Thymus (tissue), 11 donors: ENCODE measurements at regions not wholly inside any gene's neighbourhood (a gene's known extent, or its start where the extent isn't known, plus 50 kb on each side); places are given as distances from the start of the nearest gene placed in this dataset.

Source experiments
- DNase-seq, 9 donors: peaks; one replicate each; pipeline ENCODE4 v3.0.0-alpha.2; 2013; ENCODE audit warnings: low spot score in 9 of 9, low read depth in 6 of 9, missing footprints in 1 of 9
- H3K27ac ChIP-seq, 2 donors: one replicate each; pipeline ENCODE4 v1.5.1; 2013; ENCODE audit warnings: control low read depth in 1 of 2, low read depth in 1 of 2, low read length in 1 of 2, mild to moderate bottlenecking in 1 of 2, moderate library complexity in 1 of 2
- H3K27me3 ChIP-seq, 2 donors: one replicate each; pipeline ENCODE4 v1.5.1; 2013; ENCODE audit warnings: low read length in 1 of 2; ENCODE audit not compliant: control insufficient read depth in 2 of 2, insufficient read depth in 1 of 2
- H3K36me3 ChIP-seq, 2 donors: one replicate each; pipeline ENCODE4 v1.5.1; 2013; ENCODE audit warnings: low read length in 1 of 2, mild to moderate bottlenecking in 1 of 2, moderate library complexity in 1 of 2; ENCODE audit not compliant: control insufficient read depth in 2 of 2, insufficient read depth in 2 of 2
- H3K4me1 ChIP-seq, 2 donors: one replicate each; pipeline ENCODE4 v1.5.1; 2013; ENCODE audit warnings: low read length in 2 of 2; ENCODE audit not compliant: control insufficient read depth in 2 of 2, insufficient read depth in 2 of 2
- H3K4me3 ChIP-seq, 2 donors: one replicate each; pipeline ENCODE4 v1.5.1; 2013; ENCODE audit warnings: low read length in 2 of 2, control low read depth in 1 of 2, mild to moderate bottlenecking in 1 of 2
- H3K9me3 ChIP-seq, 2 donors: one replicate each; pipeline ENCODE4 v1.5.1; 2013; ENCODE audit warnings: low read length in 1 of 2, mild to moderate bottlenecking in 1 of 2; ENCODE audit not compliant: control insufficient read depth in 2 of 2, insufficient read depth in 1 of 2
- WGBS: extraction: QIAGEN DNeasy Blood & Tissue Kit; methylation state at CpG from one replicate; pipeline ENCODE4 v1.1.7; 2013; 5-methylcytosine and 5-hydroxymethylcytosine counted together
- donor health status: healthy.

DNA sequence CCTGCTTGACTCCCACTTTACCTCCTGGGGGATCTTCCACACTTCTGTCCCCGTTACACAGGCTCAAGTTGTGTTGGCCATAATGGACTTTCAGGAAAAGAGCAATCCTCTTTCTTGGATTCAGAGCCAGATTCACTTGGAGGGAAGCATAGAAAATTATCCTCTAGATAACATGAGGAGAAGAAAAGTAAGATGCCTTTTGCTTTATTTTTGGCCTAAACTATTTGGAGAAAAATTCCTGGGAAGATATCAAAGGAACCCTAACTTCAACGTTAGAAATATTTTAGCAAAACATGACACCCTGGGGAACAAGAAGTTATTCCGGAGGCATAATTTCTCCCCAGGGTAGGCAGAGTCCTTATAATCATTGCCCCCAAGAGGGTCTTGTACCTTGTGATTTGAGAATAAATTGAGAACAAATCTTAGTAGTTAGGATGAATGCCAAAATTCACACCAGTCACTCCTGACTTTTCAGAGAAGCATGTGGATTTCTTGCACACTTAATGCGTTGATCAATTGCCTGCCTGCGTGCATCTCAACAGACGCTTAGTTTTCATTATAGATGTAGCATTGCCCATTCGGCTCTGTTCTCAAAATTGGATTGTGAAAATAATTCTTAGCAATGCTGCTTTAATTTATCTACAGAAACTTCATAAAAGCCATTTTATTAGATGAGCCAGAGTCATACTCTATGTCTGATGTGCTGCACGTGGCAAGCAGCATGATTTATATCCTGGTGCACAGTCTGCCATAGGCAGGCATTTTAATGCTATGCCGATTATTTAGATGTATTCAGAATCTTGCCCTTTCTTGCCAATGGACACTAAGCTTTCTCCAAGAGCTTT lies 224.4 kb downstream of the C7orf25 start:
- WGBS = 82% methylated on average over 9 of the region's 9 CpGs
- Histone ChIP-seq H3K9me3 (no peaks in the 10 kb centered on the region), H3K4me1 (no peaks in the 10 kb centered on the region), H3K27ac (no peak overlapping the region), H3K36me3 (no peaks in the 10 kb centered on the region), H3K27me3 (no peaks in the 10 kb centered on the region), H3K4me3 (no peak overlapping the region)
- DNase-seq = no peak

DNA sequence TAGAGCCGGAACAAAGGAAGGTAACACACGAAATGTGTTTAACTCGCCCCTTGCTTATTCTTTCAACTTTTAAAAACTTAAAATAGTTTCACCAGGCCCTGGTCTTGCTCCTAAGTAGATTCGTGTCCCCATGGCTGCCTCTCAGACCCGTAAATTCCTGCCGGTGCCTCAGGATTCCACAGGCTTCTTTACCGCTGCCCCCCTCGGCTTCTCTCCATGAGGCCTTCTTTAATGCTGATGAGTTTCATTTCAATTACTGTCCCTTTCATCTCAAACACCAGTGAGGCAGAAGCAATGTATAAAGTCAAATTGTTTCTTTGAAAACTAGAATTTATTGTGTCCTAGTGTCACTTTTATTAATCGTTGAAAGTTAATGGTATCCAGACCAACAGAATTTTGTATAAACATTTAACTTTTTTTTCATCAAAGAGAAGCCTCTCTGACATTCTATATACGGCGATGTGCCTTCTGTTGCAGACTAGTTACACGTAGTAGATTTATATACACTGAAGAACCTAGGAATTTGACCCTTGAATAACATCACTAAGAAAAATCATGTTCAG lies 225.2 kb downstream of the C7orf25 start:
- WGBS = 61% methylated on average over 12 of the region's 12 CpGs
- no peak overlapping the region for H3K4me3 ChIP-seq
- H3K27ac ChIP-seq = no peak overlapping the region
- no peaks in the 10 kb centered on the region for H3K9me3 ChIP-seq
- H3K4me1 ChIP-seq = no peaks in the 10 kb centered on the region
- H3K27me3 ChIP-seq = no peaks in the 10 kb centered on the region
- no peaks in the 10 kb centered on the region for H3K36me3 ChIP-seq
- DNase-seq = no peak

- Histone ChIP-seq H3K36me3 (no peaks in the 10 kb centered on the region), H3K4me1 (no peaks in the 10 kb centered on the region), H3K27me3 (no peaks in the 10 kb centered on the region), H3K9me3 (no peaks in the 10 kb centered on the region), H3K27ac (no peak overlapping the region), H3K4me3 (no peak overlapping the region)
- whole genome bisulfite sequencing = 60% methylated on average over 9 of the region's 9 CpGs
- DNase-seq = no peak
Observed at GRCh38 chr7:42685911-42686310, 226.0 kb downstream of the C7orf25 start.

DNA sequence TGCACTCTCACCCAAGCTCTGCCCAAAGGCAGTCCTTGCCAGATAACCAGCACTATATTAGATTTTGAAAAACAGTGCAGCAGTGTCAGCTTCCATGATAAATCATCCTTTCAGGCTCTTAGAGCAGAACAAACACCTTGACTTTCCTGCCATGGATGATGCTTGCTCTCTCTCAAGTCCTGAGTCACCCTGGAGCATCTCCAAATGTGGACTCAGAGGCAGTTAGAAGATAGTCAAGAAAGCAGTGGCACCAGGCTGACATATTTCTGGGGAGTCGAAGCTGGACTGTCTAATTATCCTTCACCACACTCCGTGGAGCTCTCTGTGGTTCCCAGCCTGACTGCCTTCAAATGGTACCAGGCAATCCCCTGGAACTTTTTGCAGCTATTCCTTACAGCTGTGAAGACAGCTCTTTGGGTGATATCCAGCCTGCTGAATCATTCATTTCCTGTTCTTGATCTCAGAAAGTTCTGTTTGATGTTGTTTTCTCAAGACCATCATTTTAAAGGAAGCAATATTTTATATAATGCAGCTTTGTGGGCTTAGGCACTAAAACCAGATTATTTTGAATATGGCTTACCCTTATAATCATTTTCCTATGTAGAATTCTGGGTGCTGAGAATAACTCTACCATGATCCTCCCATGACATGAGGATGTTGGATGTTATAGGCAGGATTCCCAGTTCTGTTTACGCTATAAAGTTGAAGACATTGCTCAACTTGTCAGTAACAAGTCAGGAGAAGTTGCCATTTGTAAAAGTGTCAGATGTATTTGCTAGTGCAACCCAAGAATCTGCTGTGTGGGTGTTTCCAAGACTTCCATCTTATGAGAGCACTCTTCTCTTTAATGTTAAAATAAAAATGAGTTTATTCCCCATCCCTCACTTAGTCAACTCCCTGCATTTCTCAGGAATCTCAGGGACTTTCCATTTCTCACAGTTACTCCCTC lies 233.8 kb downstream of the C7orf25 start:
- peak overlapping the region in 1 of 2 donors; percentile 68 for H3K27ac ChIP-seq

DNA sequence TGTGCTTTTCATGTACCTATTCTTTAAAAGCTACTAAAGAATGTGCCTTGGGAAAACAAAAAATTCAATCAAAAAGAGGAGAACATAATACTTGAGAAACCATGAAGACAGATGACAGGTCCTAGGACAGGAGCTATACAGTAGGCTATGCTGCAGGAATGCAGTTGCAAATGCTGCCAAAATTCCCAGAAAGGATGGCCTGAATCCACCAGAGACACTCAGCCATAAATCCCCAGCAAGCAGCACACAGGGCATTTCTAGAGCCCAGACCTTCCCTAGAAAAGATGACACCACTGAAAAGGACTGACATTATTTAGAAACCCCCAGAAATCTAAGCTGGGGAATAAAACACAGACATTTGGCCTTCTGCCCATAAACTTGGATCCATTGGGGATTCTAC lies 237.3 kb downstream of the C7orf25 start:
- Histone ChIP-seq H3K9me3 (no peaks in the 10 kb centered on the region), H3K27ac (no peak overlapping the region), H3K4me1 (no peaks in the 10 kb centered on the region), H3K4me3 (no peak overlapping the region), H3K36me3 (no peaks in the 10 kb centered on the region), H3K27me3 (no peaks in the 10 kb centered on the region)
- peak in 1 of 9 donors; percentile 3 for DNase-seq

More for the DNA sequence above, 233.8 kb downstream of the C7orf25 start:
- H3K36me3 ChIP-seq = no peaks in the 10 kb centered on the region
- WGBS = 69% methylated on average over 3 of the region's 3 CpGs
- DNase-seq = peak in 1 of 9 donors; percentile 16
- no peaks in the 10 kb centered on the region for H3K27me3 ChIP-seq
- H3K4me1 ChIP-seq = no peaks in the 10 kb centered on the region
- H3K9me3 ChIP-seq = no peaks in the 10 kb centered on the region
- H3K4me3 ChIP-seq = no peak overlapping the region

GRCh38 chr7:42673951-42674350 lies 237.9 kb downstream of the C7orf25 start:
- Histone ChIP-seq H3K4me1 (no peaks in the 10 kb centered on the region), H3K4me3 (no peak overlapping the region), H3K27me3 (no peaks in the 10 kb centered on the region), H3K27ac (no peak overlapping the region), H3K36me3 (no peaks in the 10 kb centered on the region), H3K9me3 (no peaks in the 10 kb centered on the region)
- WGBS = 82% methylated on average over 6 of the region's 6 CpGs
- DNase-seq = no peak

- WGBS = 49% methylated on average over 2 of the region's 2 CpGs
- Histone ChIP-seq H3K27ac (peak overlapping the region in 1 of 2 donors; percentile 45), H3K4me1 (no peaks in the 10 kb centered on the region), H3K4me3 (no peak overlapping the region), H3K9me3 (no peaks in the 10 kb centered on the region), H3K36me3 (no peaks in the 10 kb centered on the region), H3K27me3 (no peaks in the 10 kb centered on the region)
- DNase-seq = no peak
Observed at GRCh38 chr7:42672339-42672999, 239.4 kb downstream of the C7orf25 start.

- no peak for DNase-seq
- Histone ChIP-seq H3K4me1 (no peaks in the 10 kb centered on the region), H3K4me3 (no peak overlapping the region), H3K36me3 (no peaks in the 10 kb centered on the region), H3K9me3 (peaks cover 0 to 4% of the 10 kb centered on the region in 2 donors), H3K27ac (no peak overlapping the region), H3K27me3 (no peaks in the 10 kb centered on the region)
- WGBS = 76% methylated on average over 1 of the region's 1 CpG
Observed at GRCh38 chr7:42671627-42672026, 240.2 kb downstream of the C7orf25 start.
